Neural cell (in vitro differentiated cells): ENCODE measurements at regions not wholly inside any gene's neighbourhood (a gene's known extent, or its start where the extent isn't known, plus 50 kb on each side); places are given as distances from the start of the nearest gene placed in this dataset.

Experiments
- CTCF ChIP-seq: fragments of 450-650 bp; IDR thresholded peaks from 2 replicates; pipeline ENCODE4 v1.5.1; 2014; ENCODE audit warnings: antibody characterized with exemption, mild to moderate bottlenecking, moderate library complexity; ENCODE audit not compliant: poor library complexity, severe bottlenecking
- EP300 ChIP-seq: fragments of 450-650 bp; conservative IDR thresholded peaks from 2 replicates; pipeline ENCODE4 v1.6.1; 2014; ENCODE audit warnings: antibody characterized with exemption, mild to moderate bottlenecking, moderate library complexity; ENCODE audit not compliant: poor library complexity, severe bottlenecking
- EZH2 ChIP-seq: fragments of 200-600, 300-800 bp; shearing (Covaris generic), sonication (generic); IDR thresholded peaks from 2 replicates; pipeline ENCODE4 v1.6.1; 2014; ENCODE audit warnings: antibody characterized with exemption, low read length, borderline replicate concordance, mild to moderate bottlenecking; ENCODE audit not compliant: insufficient read depth, poor library complexity, severe bottlenecking
- MXI1 ChIP-seq: fragments of 450-650 bp; conservative IDR thresholded peaks from 2 replicates; pipeline ENCODE4 v1.6.1; 2014; ENCODE audit warnings: antibody characterized with exemption, mild to moderate bottlenecking; ENCODE audit not compliant: poor library complexity, severe bottlenecking
- POLR2AphosphoS5 ChIP-seq: IDR thresholded peaks from 2 replicates; pipeline ENCODE4 v1.6.1; 2012
- RAD21 ChIP-seq: fragments of 450-650 bp; conservative IDR thresholded peaks from 2 replicates; pipeline ENCODE4 v1.6.1; 2014; ENCODE audit warnings: antibody characterized with exemption, mild to moderate bottlenecking, moderate library complexity
- REST ChIP-seq: IDR thresholded peaks from 2 replicates; pipeline ENCODE4 v1.6.1; 2012; ENCODE audit warnings: borderline replicate concordance
- SMC3 ChIP-seq: fragments of 450-650 bp; conservative IDR thresholded peaks from 2 replicates; pipeline ENCODE4 v1.6.1; 2014; ENCODE audit warnings: antibody characterized with exemption, mild to moderate bottlenecking, moderate library complexity; ENCODE audit not compliant: poor library complexity
- TAF1 ChIP-seq: IDR thresholded peaks from 2 replicates; pipeline ENCODE4 v1.6.1; 2012; ENCODE audit warnings: low read depth

- TF ChIP-seq EZH2 (no peak), REST (no peak), TAF1 (no peak), CTCF (no peak), POLR2AphosphoS5 (no peak), MXI1 (no peak), RAD21 (no peak), EP300 (no peak), SMC3 (no peak)
These were observed 139.2 kb upstream of the ROPN1 start for GRCh38 chr3:124131158-124131557.
